Endothelial cell (in vitro differentiated cells): ENCODE measurements at regions not wholly inside any gene's neighbourhood (a gene's known extent, or its start where the extent isn't known, plus 50 kb on each side); places are given as distances from the start of the nearest gene placed in this dataset.
"Not testable (repeated sequence)": the region's sequence is repeated elsewhere in the genome, so short reads cannot be mapped to it uniquely, and the experiment has no call there.

Experiments
- DNase-seq: peaks from one replicate; pipeline ENCODE4 v3.0.0; 2021; ENCODE audit warnings: low spot score
- H3K27ac Mint-ChIP-seq: one replicate; pipeline ENCODE4 v1.8.0; 2021; ENCODE audit warnings: mixed read lengths, inconsistent platforms; ENCODE audit not compliant: unreplicated experiment
- H3K27me3 Mint-ChIP-seq: one replicate; pipeline ENCODE4 v1.8.0; 2021; ENCODE audit warnings: mild to moderate bottlenecking, moderate library complexity, mixed read lengths, inconsistent platforms; ENCODE audit not compliant: unreplicated experiment
- H3K36me3 Mint-ChIP-seq: one replicate; pipeline ENCODE4 v1.8.0; 2021; ENCODE audit warnings: mild to moderate bottlenecking, low read depth, mixed read lengths, inconsistent platforms; ENCODE audit not compliant: unreplicated experiment
- H3K4me1 Mint-ChIP-seq: one replicate; pipeline ENCODE4 v1.8.0; 2021; ENCODE audit warnings: mild to moderate bottlenecking, mixed read lengths, inconsistent platforms; ENCODE audit not compliant: unreplicated experiment
- H3K4me3 Mint-ChIP-seq: one replicate; pipeline ENCODE4 v1.8.0; 2021; ENCODE audit warnings: mild to moderate bottlenecking, mixed read lengths, inconsistent platforms; ENCODE audit not compliant: unreplicated experiment
- H3K9me3 Mint-ChIP-seq: one replicate; pipeline ENCODE4 v1.8.0; 2021; ENCODE audit warnings: mixed read lengths, inconsistent platforms; ENCODE audit not compliant: unreplicated experiment
- CTCF ChIP-seq: fragments of 200-600 bp; sonication (generic); IDR thresholded peaks from one replicate; pipeline ENCODE4 v1.5.0; 2021; ENCODE audit warnings: antibody characterized with exemption; ENCODE audit not compliant: unreplicated experiment

- no peak for DNase-seq
- TF ChIP-seq CTCF: no peak
- Mint-ChIP-seq H3K36me3 (no peaks in the 10 kb centered on the region), H3K9me3 (no peaks in the 10 kb centered on the region), H3K27me3 (peaks cover 2% of the 10 kb centered on the region), H3K27ac (no peak overlapping the region), H3K4me1 (peaks cover 7% of the 10 kb centered on the region), H3K4me3 (no peak overlapping the region)
Observed at GRCh38 chr4:79163981-79164490, 161.8 kb downstream of the NAA11 start.

GRCh38 chr4:79160962-79161361, 164.9 kb downstream of the NAA11 start:
- DNase-seq: no peak
- H3K9me3 Mint-ChIP-seq: no peaks in the 10 kb centered on the region
- TF ChIP-seq CTCF: no peak
- no peak overlapping the region for H3K27ac Mint-ChIP-seq
- H3K4me3 Mint-ChIP-seq: no peak overlapping the region
- peaks cover 7% of the 10 kb centered on the region for H3K4me1 Mint-ChIP-seq
- no peaks in the 10 kb centered on the region for H3K36me3 Mint-ChIP-seq
- no peaks in the 10 kb centered on the region for H3K27me3 Mint-ChIP-seq

- not testable (repeated sequence) for H3K4me1 Mint-ChIP-seq, DNase-seq, H3K9me3 Mint-ChIP-seq, H3K27ac Mint-ChIP-seq, H3K36me3 Mint-ChIP-seq, H3K4me3 Mint-ChIP-seq, H3K27me3 Mint-ChIP-seq
Observed at GRCh38 chr4:79158705-79159104, 167.2 kb downstream of the NAA11 start.

GRCh38 chr4:79155336-79155735, 170.5 kb downstream of the NAA11 start:
- Mint-ChIP-seq H3K9me3 (no peaks in the 10 kb centered on the region), H3K4me3 (no peak overlapping the region)

GRCh38 chr4:79150820-79151416, 174.9 kb downstream of the NAA11 start:
- no peaks in the 10 kb centered on the region for H3K4me1 Mint-ChIP-seq
- no peaks in the 10 kb centered on the region for H3K36me3 Mint-ChIP-seq
- H3K9me3 Mint-ChIP-seq: no peaks in the 10 kb centered on the region
- TF ChIP-seq CTCF: no peak
- no peak overlapping the region for H3K4me3 Mint-ChIP-seq
- DNase-seq: no peak
- H3K27me3 Mint-ChIP-seq: no peaks in the 10 kb centered on the region
- no peak overlapping the region for H3K27ac Mint-ChIP-seq

More at GRCh38 chr4:79155336-79155735, 170.5 kb downstream of the NAA11 start:
- DNase-seq: no peak
- no peaks in the 10 kb centered on the region for H3K36me3 Mint-ChIP-seq
- H3K4me1 Mint-ChIP-seq: no peaks in the 10 kb centered on the region
- no peak overlapping the region for H3K27ac Mint-ChIP-seq
- TF ChIP-seq CTCF: no peak
- H3K27me3 Mint-ChIP-seq: no peaks in the 10 kb centered on the region
